CD4-positive, alpha-beta T cell (primary cell): ENCODE measurements at regions not wholly inside any gene's neighbourhood (a gene's known extent, or its start where the extent isn't known, plus 50 kb on each side); places are given as distances from the start of the nearest gene placed in this dataset.

ENCODE experiments used
- ATAC-seq: fragments of 200-7000 bp; cut with Tn5 transposase; one replicate; pipeline ENCODE4 v1.10.0; 2022; ENCODE audit warnings: mild to moderate bottlenecking; ENCODE audit not compliant: poor library complexity
- CTCF ChIA-PET: fragments of 350-600 bp; sonication (Branson Sonifier 250); formaldehyde crosslinking; loops from one replicate; lab custom pipeline; 2021; ENCODE audit warnings: antibody characterized with exemption, inconsistent platforms; lab: Charles Lee
- POLR2A ChIA-PET: fragments of 350-600 bp; sonication (Branson Sonifier 250); formaldehyde crosslinking; loops from one replicate; lab custom pipeline; 2021; ENCODE audit warnings: antibody characterized with exemption, inconsistent platforms; lab: Charles Lee
- DNase-seq, 14 experiments: peaks; one replicate each; pipeline ENCODE4 v3.0.0-alpha.2; 2013 to 2020; ENCODE audit warnings: mixed read lengths in 2 of 14
- H3K27ac ChIP-seq, 2 donors: one replicate each; pipeline versions ENCODE4 v1.5.1 to v1.7.0; 2013; ENCODE audit warnings: low read length in 2 of 2, low read depth in 1 of 2, mild to moderate bottlenecking in 1 of 2
- H3K27me3 ChIP-seq, 2 experiments: 1 replicate in 1 of 2; 2 replicates in 1 of 2; pipeline versions ENCODE4 v1.6.1 to v1.7.0; 2013; ENCODE audit warnings: low read length in 2 of 2, control low read depth in 1 of 2, mild to moderate bottlenecking in 1 of 2, moderate library complexity in 1 of 2; ENCODE audit not compliant: insufficient read depth in 2 of 2, control insufficient read depth in 1 of 2
- H3K36me3 ChIP-seq: one replicate; pipeline ENCODE4 v1.6.1; 2013; ENCODE audit warnings: low read length, control low read depth; ENCODE audit not compliant: insufficient read depth
- H3K4me1 ChIP-seq: one replicate; pipeline ENCODE4 v1.6.1; 2013; ENCODE audit warnings: low read length, control low read depth; ENCODE audit not compliant: insufficient read depth
- H3K4me3 ChIP-seq: one replicate; pipeline ENCODE4 v1.5.1; 2013; ENCODE audit warnings: mild to moderate bottlenecking, low read length, moderate library complexity
- H3K9me3 ChIP-seq, 2 experiments: 1 replicate in 1 of 2; 2 replicates in 1 of 2; pipeline versions ENCODE4 v1.6.1 to v1.7.0; 2013; ENCODE audit warnings: low read length in 2 of 2, mild to moderate bottlenecking in 2 of 2, control low read depth in 1 of 2, moderate library complexity in 1 of 2; ENCODE audit not compliant: control insufficient read depth in 1 of 2, insufficient read depth in 1 of 2
- H3K27ac Mint-ChIP-seq: one replicate; pipeline ENCODE4 v1.8.0; 2020; ENCODE audit warnings: mixed read lengths
- H3K27me3 Mint-ChIP-seq: one replicate; pipeline ENCODE4 v1.8.0; 2021; ENCODE audit warnings: mixed read lengths
- H3K36me3 Mint-ChIP-seq: one replicate; pipeline ENCODE4 v1.8.0; 2021; ENCODE audit warnings: low read depth, mixed read lengths
- H3K4me1 Mint-ChIP-seq: one replicate; pipeline ENCODE4 v1.8.0; 2021; ENCODE audit warnings: low read depth, mixed read lengths
- H3K4me3 Mint-ChIP-seq: one replicate; pipeline ENCODE4 v1.8.0; 2020; ENCODE audit warnings: mild to moderate bottlenecking, mixed read lengths
- H3K9me3 Mint-ChIP-seq: one replicate; pipeline ENCODE4 v1.8.0; 2020; ENCODE audit warnings: mixed read lengths
- CTCF ChIP-seq: fragments of 200-600 bp; IDR thresholded peaks from one replicate; pipeline ENCODE4 v1.8.0; 2022; ENCODE audit warnings: antibody characterized with exemption, mild to moderate bottlenecking
- intact Hi-C, 2 experiments: fragments of 100-400 bp; cut with DNase I in 1 of 2; cut with micrococcal nuclease in 1 of 2; formaldehyde crosslinking; loops; one replicate each; pipeline versions ENCODE4 v1.15.1 to v1.9.0; 2023 to 2025; cut with DNase I, micrococcal nuclease

GRCh38 chr9:7510199-7510598 is 289.4 kb downstream of the DMAC1 start:
- Mint-ChIP-seq H3K27ac (no peak overlapping the region), H3K27me3 (no peaks in the 10 kb centered on the region), H3K36me3 (no peaks in the 10 kb centered on the region), H3K4me3 (no peak overlapping the region), H3K4me1 (no peaks in the 10 kb centered on the region), H3K9me3 (no peaks in the 10 kb centered on the region)
- intact Hi-C loops, result no loop called here
- ATAC-seq, result no peak
- no peak overlapping the region for H3K27ac ChIP-seq
- no peak overlapping the region for H3K4me3 ChIP-seq
- H3K9me3 ChIP-seq, result no peaks in the 10 kb centered on the region
- POLR2A ChIA-PET, result no interaction called here
- no peak for DNase-seq
- no peaks in the 10 kb centered on the region for H3K36me3 ChIP-seq
- H3K27me3 ChIP-seq, result no peaks in the 10 kb centered on the region
- TF ChIP-seq CTCF, result no peak
- CTCF ChIA-PET, result no interaction called here
- H3K4me1 ChIP-seq, result no peaks in the 10 kb centered on the region

DNA sequence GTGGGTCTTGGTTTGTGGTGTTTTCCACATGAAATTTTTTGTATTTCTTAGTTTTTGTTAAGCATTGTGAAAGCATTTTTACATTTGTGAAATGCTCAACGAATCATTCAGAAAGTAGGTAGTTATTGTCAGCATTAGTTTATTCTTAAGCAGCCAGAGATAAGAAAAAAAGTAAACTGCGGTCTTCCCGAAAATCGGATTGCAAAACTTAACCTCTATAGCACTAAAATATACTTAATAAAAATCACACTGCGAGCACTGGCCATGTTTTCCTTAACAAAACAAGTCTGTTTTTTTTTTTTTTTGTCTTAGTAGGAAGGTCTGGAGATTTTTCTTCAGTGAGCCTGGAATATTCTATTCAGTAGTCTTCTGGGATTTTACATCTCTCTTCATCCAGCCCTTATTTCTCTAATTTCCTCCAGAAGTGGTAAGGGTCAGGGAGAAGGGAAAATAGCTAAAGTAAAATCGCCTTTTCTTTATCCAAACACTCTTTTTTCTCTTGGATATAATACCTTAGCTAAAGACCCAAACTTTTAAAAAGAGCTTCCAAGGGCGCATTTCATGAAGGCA is 289.9 kb downstream of the DMAC1 start:
- ChIA-PET POLR2A (no interaction called here), CTCF (no interaction called here)
- H3K4me3 ChIP-seq, result no peak overlapping the region
- DNase-seq, result no peak
- Mint-ChIP-seq H3K4me3 (no peak overlapping the region), H3K27me3 (peaks cover 2% of the 10 kb centered on the region), H3K4me1 (no peaks in the 10 kb centered on the region), H3K36me3 (no peaks in the 10 kb centered on the region), H3K9me3 (no peaks in the 10 kb centered on the region), H3K27ac (no peak overlapping the region)
- H3K4me1 ChIP-seq, result no peaks in the 10 kb centered on the region
- H3K9me3 ChIP-seq, result no peaks in the 10 kb centered on the region
- no peak for TF ChIP-seq CTCF
- intact Hi-C loops, result no loop called here
- H3K27me3 ChIP-seq, result no peaks in the 10 kb centered on the region
- H3K36me3 ChIP-seq, result no peaks in the 10 kb centered on the region
- no peak overlapping the region for H3K27ac ChIP-seq
- no peak for ATAC-seq

- Mint-ChIP-seq H3K4me1 (no peaks in the 10 kb centered on the region), H3K36me3 (no peaks in the 10 kb centered on the region), H3K27ac (no peak overlapping the region), H3K4me3 (no peak overlapping the region), H3K27me3 (peaks cover 7% of the 10 kb centered on the region), H3K9me3 (no peaks in the 10 kb centered on the region)
- H3K4me1 ChIP-seq, result no peaks in the 10 kb centered on the region
- H3K4me3 ChIP-seq, result no peak overlapping the region
- no peaks in the 10 kb centered on the region for H3K9me3 ChIP-seq
- DNase-seq (no peak), ATAC-seq (no peak)
- CTCF ChIA-PET, result no interaction called here
- H3K36me3 ChIP-seq, result no peaks in the 10 kb centered on the region
- H3K27ac ChIP-seq, result no peak overlapping the region
- H3K27me3 ChIP-seq, result no peaks in the 10 kb centered on the region
- no peak for TF ChIP-seq CTCF
- intact Hi-C loops, result no loop called here
- POLR2A ChIA-PET, result no interaction called here
Measured at GRCh38 chr9:7508516-7508915, 291.1 kb downstream of the DMAC1 start.
